ENCODE measurements at regions not wholly inside any gene's neighbourhood (a gene's known extent, or its start where the extent isn't known, plus 50 kb on each side); places are given as distances from the start of the nearest gene placed in this dataset.

DNA sequence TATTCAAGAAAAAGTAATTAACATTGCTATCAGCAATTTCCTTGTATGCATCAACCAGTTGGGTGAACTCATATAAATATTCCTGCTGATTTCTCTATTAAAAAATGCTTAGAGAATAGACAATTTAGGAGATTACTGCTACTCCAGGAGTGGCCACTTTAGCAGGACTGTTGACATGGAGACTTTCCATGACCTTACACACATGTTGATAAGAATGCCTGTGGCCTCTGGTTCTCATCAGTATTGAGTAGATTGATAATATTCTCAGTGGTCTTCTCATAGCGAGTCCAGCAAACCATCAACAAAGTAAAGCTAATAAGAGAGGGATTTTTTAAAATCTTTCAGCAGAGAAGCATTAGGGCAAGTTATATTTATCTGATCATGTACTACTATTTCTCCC is 208.4 kb upstream of the MARCKS start:
- intact Hi-C loops (cut with micrococcal nuclease): no loop called here
- no peak for DNase-seq
- no peaks in the 10 kb centered on the region for H3K9me3 Mint-ChIP-seq
- no peaks in the 10 kb centered on the region for H3K4me1 Mint-ChIP-seq (ENCODE audit: low read depth)
- H3K36me3 Mint-ChIP-seq (ENCODE audit: low read depth): no peaks in the 10 kb centered on the region
- H3K4me3 Mint-ChIP-seq: no peak overlapping the region
- H3K27me3 Mint-ChIP-seq (ENCODE audit: low read depth): peaks cover 6% of the 10 kb centered on the region
- CTCF ChIA-PET: no interaction called here
- no peak overlapping the region for H3K27ac Mint-ChIP-seq

DNA sequence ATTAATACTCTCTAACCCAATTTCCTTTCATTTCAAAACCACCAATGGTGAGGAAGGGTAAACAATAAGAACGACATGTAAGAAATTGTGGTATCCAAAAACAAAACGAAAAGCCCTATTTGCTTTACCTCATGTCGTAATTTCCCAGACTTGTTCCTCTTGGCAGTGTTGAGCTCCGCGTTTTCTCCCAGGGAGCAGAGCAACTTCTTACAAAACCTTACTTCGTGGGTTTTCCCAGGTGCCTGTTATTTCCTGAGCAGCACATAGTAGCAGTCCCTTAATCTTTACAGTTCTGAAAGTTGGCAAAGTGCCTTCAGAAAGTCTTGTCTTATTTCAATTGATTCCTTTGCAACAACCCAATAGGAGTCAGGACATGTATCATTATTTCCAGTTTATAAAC is 207.9 kb upstream of the MARCKS start:
- Mint-ChIP-seq H3K9me3 (no peaks in the 10 kb centered on the region), H3K27me3 (ENCODE audit: low read depth) (peaks cover 6% of the 10 kb centered on the region), H3K4me3 (no peak overlapping the region), H3K36me3 (ENCODE audit: low read depth) (no peaks in the 10 kb centered on the region), H3K4me1 (ENCODE audit: low read depth) (no peaks in the 10 kb centered on the region), H3K27ac (no peak overlapping the region)
- no peak for DNase-seq
- intact Hi-C loops (cut with micrococcal nuclease): no loop called here
- CTCF ChIA-PET: no interaction called here

- Mint-ChIP-seq H3K4me3 (no peak overlapping the region), H3K4me1 (ENCODE audit: low read depth) (no peaks in the 10 kb centered on the region), H3K27ac (no peak overlapping the region), H3K36me3 (ENCODE audit: low read depth) (no peaks in the 10 kb centered on the region), H3K9me3 (no peaks in the 10 kb centered on the region), H3K27me3 (ENCODE audit: low read depth) (peaks cover 6% of the 10 kb centered on the region)
- CTCF ChIA-PET: no interaction called here
- intact Hi-C loops (cut with micrococcal nuclease): no loop called here
- no peak for DNase-seq
Measured at GRCh38 chr6:113649880-113650609, 207.1 kb upstream of the MARCKS start.

DNA sequence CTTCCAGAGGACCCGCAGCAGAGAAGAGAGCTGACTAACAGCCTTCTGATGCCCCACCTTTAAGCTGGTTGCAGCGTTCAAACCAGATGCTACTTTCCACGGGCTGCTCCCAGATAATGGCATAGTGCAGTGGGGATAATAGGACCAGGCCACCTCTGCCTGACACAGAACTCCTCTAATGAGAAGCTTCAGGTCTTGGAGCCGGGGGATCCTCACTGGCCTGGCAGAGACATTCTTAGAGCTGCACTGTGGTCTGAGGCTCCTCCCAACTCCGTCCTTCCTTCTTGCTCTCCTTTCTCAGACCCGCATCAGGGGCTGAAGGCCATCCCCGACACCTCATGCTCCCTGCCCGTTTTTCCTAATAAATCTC is 206.6 kb upstream of the MARCKS start:
- H3K4me1 Mint-ChIP-seq (ENCODE audit: low read depth): no peaks in the 10 kb centered on the region
- CTCF ChIA-PET: no interaction called here
- H3K4me3 Mint-ChIP-seq: no peak overlapping the region
- no peak overlapping the region for H3K27ac Mint-ChIP-seq
- peaks cover 6% of the 10 kb centered on the region for H3K27me3 Mint-ChIP-seq (ENCODE audit: low read depth)
- H3K9me3 Mint-ChIP-seq: no peaks in the 10 kb centered on the region
- H3K36me3 Mint-ChIP-seq (ENCODE audit: low read depth): no peaks in the 10 kb centered on the region
- DNase-seq: no peak
- intact Hi-C loops (cut with micrococcal nuclease): no loop called here

- CTCF ChIA-PET: no interaction called here
- Mint-ChIP-seq H3K27ac (no peak overlapping the region), H3K4me1 (ENCODE audit: low read depth) (no peaks in the 10 kb centered on the region), H3K36me3 (ENCODE audit: low read depth) (no peaks in the 10 kb centered on the region), H3K4me3 (no peak overlapping the region), H3K27me3 (ENCODE audit: low read depth) (peaks cover 9% of the 10 kb centered on the region), H3K9me3 (no peaks in the 10 kb centered on the region)
- no peak for DNase-seq
- intact Hi-C loops (cut with micrococcal nuclease): no loop called here
Measured at GRCh38 chr6:113651120-113651519, 206.0 kb upstream of the MARCKS start.

GRCh38 chr6:113651920-113652319 is 205.2 kb upstream of the MARCKS start:
- DNase-seq: no peak
- H3K27ac Mint-ChIP-seq: no peak overlapping the region
- H3K4me1 Mint-ChIP-seq (ENCODE audit: low read depth): no peaks in the 10 kb centered on the region
- intact Hi-C loops (cut with micrococcal nuclease): no loop called here
- H3K27me3 Mint-ChIP-seq (ENCODE audit: low read depth): peaks cover 9% of the 10 kb centered on the region
- CTCF ChIA-PET: no interaction called here
- no peaks in the 10 kb centered on the region for H3K9me3 Mint-ChIP-seq
- H3K36me3 Mint-ChIP-seq (ENCODE audit: low read depth): no peaks in the 10 kb centered on the region
- no peak overlapping the region for H3K4me3 Mint-ChIP-seq

GRCh38 chr6:113653275-113653674 is 203.9 kb upstream of the MARCKS start:
- no peaks in the 10 kb centered on the region for H3K4me1 Mint-ChIP-seq (ENCODE audit: low read depth)
- DNase-seq: no peak
- H3K4me3 Mint-ChIP-seq: no peak overlapping the region
- H3K27ac Mint-ChIP-seq: no peak overlapping the region
- no peaks in the 10 kb centered on the region for H3K36me3 Mint-ChIP-seq (ENCODE audit: low read depth)
- intact Hi-C loops (cut with micrococcal nuclease): no loop called here
- H3K27me3 Mint-ChIP-seq (ENCODE audit: low read depth): peaks cover 9% of the 10 kb centered on the region
- no peaks in the 10 kb centered on the region for H3K9me3 Mint-ChIP-seq
- CTCF ChIA-PET: interaction anchor here (0.6 kb wide), 1 partner anchor 20 kb away, joined by 3 read pairs; no protein-coding TSS in a partner anchor

DNA sequence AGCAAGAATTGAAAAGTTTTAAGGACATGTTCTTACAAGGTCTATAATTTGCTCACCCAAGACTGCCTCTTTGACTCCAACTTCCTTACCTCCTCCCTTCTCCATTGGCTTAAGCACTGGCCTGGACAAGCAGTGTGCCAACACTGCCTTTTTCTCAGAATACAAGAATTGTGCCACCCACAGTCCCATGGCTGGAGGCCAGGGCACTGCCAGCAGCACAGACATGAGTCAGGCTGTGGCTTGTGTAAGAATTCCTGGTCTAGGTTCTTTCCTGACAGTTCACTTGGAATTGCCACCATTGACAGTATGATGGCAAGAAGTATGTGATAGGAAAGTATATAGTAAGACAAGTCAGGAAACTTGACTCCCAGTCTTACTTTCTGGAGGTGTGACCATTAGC is 202.7 kb upstream of the MARCKS start:
- no peak for DNase-seq
- Mint-ChIP-seq H3K36me3 (ENCODE audit: low read depth) (no peaks in the 10 kb centered on the region), H3K27me3 (ENCODE audit: low read depth) (peaks cover 3% of the 10 kb centered on the region), H3K27ac (no peak overlapping the region), H3K4me1 (ENCODE audit: low read depth) (no peaks in the 10 kb centered on the region), H3K9me3 (no peaks in the 10 kb centered on the region), H3K4me3 (no peak overlapping the region)
- CTCF ChIA-PET: no interaction called here
- intact Hi-C loops (cut with micrococcal nuclease): no loop called here

DNA sequence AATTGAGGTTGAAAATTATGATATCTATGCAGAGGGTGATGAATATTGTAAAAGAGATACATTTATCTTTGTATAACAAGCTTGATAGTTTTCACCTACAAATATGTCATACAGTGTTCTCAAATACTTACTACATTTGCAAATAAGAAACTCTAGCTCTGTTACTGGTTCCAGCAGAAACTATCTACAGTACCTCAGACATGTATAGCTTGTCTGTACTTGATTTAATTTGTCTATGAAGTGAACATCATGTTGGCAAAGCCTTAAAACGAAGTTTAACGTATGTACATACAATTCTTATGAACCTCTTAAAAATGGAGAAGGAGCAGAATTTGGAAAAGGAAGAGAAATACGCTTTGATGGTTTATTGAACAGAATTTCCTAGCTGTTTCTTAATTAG is 201.4 kb upstream of the MARCKS start:
- CTCF ChIA-PET: interaction anchor here (0.6 kb wide), 1 partner anchor 99 kb away, joined by 3 read pairs; no protein-coding TSS in a partner anchor
- peaks cover 3% of the 10 kb centered on the region for H3K27me3 Mint-ChIP-seq (ENCODE audit: low read depth)

GRCh38 chr6:113659762-113660404 is 197.3 kb upstream of the MARCKS start:
- H3K27ac Mint-ChIP-seq: no peak overlapping the region
- CTCF ChIA-PET: no interaction called here
- intact Hi-C loops (cut with micrococcal nuclease): no loop called here
- H3K4me3 Mint-ChIP-seq: no peak overlapping the region
- H3K27me3 Mint-ChIP-seq (ENCODE audit: low read depth): peaks cover 7% of the 10 kb centered on the region
- DNase-seq: no peak
- H3K9me3 Mint-ChIP-seq: no peaks in the 10 kb centered on the region
- no peaks in the 10 kb centered on the region for H3K36me3 Mint-ChIP-seq (ENCODE audit: low read depth)
- no peaks in the 10 kb centered on the region for H3K4me1 Mint-ChIP-seq (ENCODE audit: low read depth)

More for the DNA sequence above, 201.4 kb upstream of the MARCKS start:
- Mint-ChIP-seq H3K4me3 (no peak overlapping the region), H3K4me1 (ENCODE audit: low read depth) (no peaks in the 10 kb centered on the region), H3K36me3 (ENCODE audit: low read depth) (no peaks in the 10 kb centered on the region), H3K27ac (no peak overlapping the region), H3K9me3 (no peaks in the 10 kb centered on the region)
- intact Hi-C loops (cut with micrococcal nuclease): no loop called here
- DNase-seq: no peak

- Mint-ChIP-seq H3K27ac (no peak overlapping the region), H3K36me3 (ENCODE audit: low read depth) (no peaks in the 10 kb centered on the region), H3K27me3 (ENCODE audit: low read depth) (peaks cover 5% of the 10 kb centered on the region), H3K4me3 (no peak overlapping the region), H3K9me3 (no peaks in the 10 kb centered on the region), H3K4me1 (ENCODE audit: low read depth) (no peaks in the 10 kb centered on the region)
- intact Hi-C loops (cut with micrococcal nuclease): no loop called here
- DNase-seq: no peak
- CTCF ChIA-PET: no interaction called here
Measured at GRCh38 chr6:113660819-113661218, 196.3 kb upstream of the MARCKS start.

DNA sequence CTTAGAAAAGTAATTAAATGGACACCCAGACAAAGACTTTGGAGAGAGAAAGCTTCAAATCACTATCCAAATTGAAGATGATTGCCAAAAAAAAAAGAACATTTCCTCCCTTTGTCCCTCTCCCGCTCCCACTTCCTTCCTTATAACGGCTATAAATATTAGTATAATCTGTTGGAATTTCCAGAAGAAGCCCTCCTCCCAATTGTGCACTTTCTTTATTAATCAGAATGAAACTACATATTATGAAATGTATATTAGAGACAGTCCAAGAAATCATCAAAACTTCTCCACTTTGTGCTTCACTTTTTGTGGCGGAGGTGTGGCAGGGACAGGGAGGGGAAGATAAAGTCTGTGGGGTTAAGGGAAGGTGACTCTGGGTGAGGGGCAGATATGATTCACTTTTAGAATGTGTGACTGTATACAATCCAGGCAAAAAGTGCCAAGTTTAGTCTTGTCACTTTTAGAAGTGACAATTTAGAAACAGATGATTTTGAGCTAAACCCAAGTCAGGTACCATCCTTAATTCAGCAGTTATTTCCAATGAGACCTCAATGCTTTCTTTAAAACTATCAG is 195.0 kb upstream of the MARCKS start:
- no peaks in the 10 kb centered on the region for H3K36me3 Mint-ChIP-seq (ENCODE audit: low read depth)
- peaks cover 6% of the 10 kb centered on the region for H3K27me3 Mint-ChIP-seq (ENCODE audit: low read depth)
- H3K4me3 Mint-ChIP-seq: no peak overlapping the region
- intact Hi-C loops (cut with micrococcal nuclease): no loop called here
- no peak overlapping the region for H3K27ac Mint-ChIP-seq
- CTCF ChIA-PET: no interaction called here
- no peak for DNase-seq
- no peaks in the 10 kb centered on the region for H3K4me1 Mint-ChIP-seq (ENCODE audit: low read depth)
- H3K9me3 Mint-ChIP-seq: no peaks in the 10 kb centered on the region

DNA sequence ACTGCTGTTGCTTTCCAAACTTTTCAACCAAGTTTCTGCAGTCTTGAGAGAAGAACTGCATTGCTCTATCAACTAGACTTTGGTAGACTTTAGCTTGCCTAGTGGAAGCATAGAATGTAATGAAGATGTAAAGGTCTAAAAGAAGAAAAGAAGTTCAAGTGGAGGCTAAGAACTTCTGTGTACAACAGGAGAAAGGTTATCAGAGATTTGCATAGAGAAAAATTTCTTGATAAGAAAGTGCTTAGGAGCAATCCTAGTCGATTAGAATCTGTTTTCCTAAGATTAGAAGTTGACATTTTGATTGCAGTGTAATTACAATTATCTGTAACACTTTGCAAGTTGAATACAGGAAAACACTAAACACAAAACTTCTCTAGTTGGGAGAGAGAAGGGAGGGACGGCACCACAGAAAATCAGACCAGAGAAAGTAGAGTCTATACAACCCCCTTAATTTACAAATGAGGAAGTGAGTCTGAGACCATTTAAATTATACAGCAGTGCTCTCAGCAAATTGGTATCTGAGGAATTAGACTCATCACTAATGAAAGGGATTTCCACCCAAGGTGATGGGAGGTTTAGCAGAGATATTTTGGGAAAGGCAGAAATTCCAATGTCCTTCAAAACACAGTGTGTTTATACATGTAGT is 194.3 kb upstream of the MARCKS start:
- Mint-ChIP-seq H3K9me3 (no peaks in the 10 kb centered on the region), H3K36me3 (ENCODE audit: low read depth) (no peaks in the 10 kb centered on the region), H3K4me1 (ENCODE audit: low read depth) (no peaks in the 10 kb centered on the region), H3K4me3 (no peak overlapping the region), H3K27ac (no peak overlapping the region), H3K27me3 (ENCODE audit: low read depth) (peaks cover 6% of the 10 kb centered on the region)
- CTCF ChIA-PET: no interaction called here
- intact Hi-C loops (cut with micrococcal nuclease): no loop called here
- no peak for DNase-seq

Data from activated naive CD4-positive, alpha-beta T cell treated with anti-CD3 and anti-CD28 coated beads for 36 hours (primary cell).